GM12892 (cell line): ENCODE measurements at regions not wholly inside any gene's neighbourhood (a gene's known extent, or its start where the extent isn't known, plus 50 kb on each side); places are given as distances from the start of the nearest gene placed in this dataset.

Experiments
- DNase-seq: peaks from one replicate; pipeline ENCODE4 v3.0.0; 2011; ENCODE audit not compliant: insufficient read length
- FAIRE-seq: peaks from 2 replicates; lab custom pipeline; 2011; peaks lifted over from hg19 to GRCh38; lab: Jason Lieb, UNC
- POLR2A ChIP-seq: IDR thresholded peaks from 2 replicates; pipeline ENCODE4 v1.6.1; 2011; ENCODE audit warnings: low read depth, low read length, control low read depth
- POLR2AphosphoS5 ChIP-seq: IDR thresholded peaks from 2 replicates; pipeline ENCODE4 v1.6.1; 2011; ENCODE audit warnings: low read depth, low read length, control low read depth
- TAF1 ChIP-seq: IDR thresholded peaks from 2 replicates; pipeline ENCODE4 v1.6.1; 2011; ENCODE audit warnings: low read depth, mild to moderate bottlenecking, control low read depth, low read length, borderline replicate concordance

DNA sequence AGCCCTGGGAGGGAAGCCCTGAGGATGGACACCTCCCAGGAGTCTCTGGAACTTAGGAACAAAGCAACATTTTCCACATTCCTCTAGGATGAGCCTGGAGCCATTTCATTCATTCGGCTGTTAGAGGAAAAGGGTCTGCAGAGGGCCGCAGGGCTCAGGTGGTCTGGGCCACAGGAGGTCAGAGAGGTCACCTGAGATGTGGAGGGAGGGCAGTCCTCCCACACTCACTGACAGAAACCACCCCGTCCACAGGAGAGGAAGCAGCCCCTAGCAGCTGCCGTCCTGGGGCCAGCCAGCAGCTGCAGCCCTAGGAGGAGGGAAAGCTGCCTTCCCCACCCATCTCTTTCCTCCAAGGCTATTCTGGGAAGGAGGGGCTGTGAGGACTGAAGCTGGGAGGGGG, 207.0 kb downstream of the CDC5L start:
- no peak for DNase-seq
- TF ChIP-seq POLR2A: no peak
- no peak for TF ChIP-seq TAF1
- TF ChIP-seq POLR2AphosphoS5: no peak
- FAIRE-seq: no peak

- no peak for DNase-seq
- TF ChIP-seq POLR2A (no peak), POLR2AphosphoS5 (no peak), TAF1 (no peak)
- FAIRE-seq: no peak
Observed at GRCh38 chr6:44598679-44599078, 211.2 kb downstream of the CDC5L start.

DNA sequence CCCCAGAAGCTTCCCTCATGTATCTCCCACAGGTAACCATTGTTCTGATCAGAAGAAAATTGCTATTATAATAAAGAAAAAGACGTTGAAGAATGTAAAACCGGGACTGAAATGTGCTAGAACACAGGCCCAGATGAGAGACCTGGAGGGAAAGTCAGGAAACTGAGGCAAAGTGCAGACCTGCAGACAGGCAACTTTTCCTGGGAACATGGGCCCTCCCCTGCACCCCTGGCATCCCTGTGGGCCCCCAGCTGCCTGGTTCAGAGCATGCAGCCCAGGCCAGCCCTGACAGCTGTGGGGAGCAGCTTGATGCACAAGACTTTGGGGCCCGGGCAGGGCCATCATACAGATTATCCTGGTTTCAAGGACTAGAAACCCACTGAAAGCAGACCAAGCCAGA, 212.2 kb downstream of the CDC5L start:
- TF ChIP-seq POLR2A (no peak), POLR2AphosphoS5 (no peak), TAF1 (no peak)
- no peak for FAIRE-seq
- DNase-seq: no peak

DNA sequence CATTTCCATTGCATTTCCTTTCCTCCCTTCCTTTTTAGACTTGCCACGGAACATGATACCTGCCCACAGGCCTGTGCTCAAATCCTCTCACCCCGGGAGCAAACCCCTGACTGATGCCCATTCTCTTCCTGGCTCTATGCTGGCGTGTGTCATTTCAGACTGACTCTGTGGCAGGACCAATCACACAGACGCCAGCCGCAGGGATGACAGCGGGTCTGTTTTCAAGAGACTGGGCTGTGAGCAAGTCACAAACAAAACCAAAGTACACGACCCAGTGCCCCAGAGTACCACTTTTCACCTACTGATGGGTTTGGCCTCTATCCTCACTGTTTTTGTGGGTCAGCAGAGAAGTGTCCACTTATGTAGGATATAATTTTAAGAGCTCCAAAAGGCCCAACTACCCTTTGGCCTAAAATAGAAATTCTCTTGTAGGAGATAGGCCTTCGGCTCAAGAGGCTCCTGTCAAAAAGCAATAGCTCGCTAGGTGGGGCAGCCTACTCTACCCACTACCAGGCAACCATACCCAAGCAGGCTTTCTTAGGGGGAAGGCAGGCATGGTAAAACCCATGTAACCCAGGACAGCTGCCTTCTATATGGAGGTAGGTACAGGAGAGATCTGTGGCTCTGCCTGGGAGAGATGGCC, 215.7 kb downstream of the CDC5L start:
- TF ChIP-seq TAF1 (no peak), POLR2A (no peak), POLR2AphosphoS5 (no peak)
- no peak for DNase-seq
- FAIRE-seq: no peak

- FAIRE-seq: no peak
- TF ChIP-seq TAF1 (no peak), POLR2AphosphoS5 (no peak), POLR2A (no peak)
- DNase-seq: no peak
Observed at GRCh38 chr6:44606504-44606903, 219.0 kb downstream of the CDC5L start.

GRCh38 chr6:44606976-44607375, 219.5 kb downstream of the CDC5L start:
- TF ChIP-seq TAF1: no peak
- TF ChIP-seq POLR2AphosphoS5: no peak
- TF ChIP-seq POLR2A: no peak
- no peak for FAIRE-seq

DNA sequence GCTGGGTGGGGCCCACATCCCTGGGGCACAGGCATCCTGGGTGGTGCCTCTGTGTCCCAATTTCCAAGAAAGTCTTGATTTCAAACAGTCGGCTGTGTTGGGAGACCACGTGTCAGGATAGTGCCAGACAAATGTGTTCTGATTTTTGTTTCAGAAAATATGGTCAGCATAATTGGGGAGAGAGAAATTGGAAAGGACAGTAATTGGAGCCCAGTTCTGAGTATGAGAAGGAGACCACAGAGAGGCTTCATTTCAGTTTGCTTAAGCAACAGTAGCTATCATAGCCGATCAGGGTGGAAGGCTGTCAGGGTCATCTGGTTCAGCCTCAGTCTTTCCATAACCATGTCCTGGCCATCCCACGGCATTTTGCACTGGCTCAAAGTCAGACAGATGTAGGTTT, 220.7 kb downstream of the CDC5L start:
- FAIRE-seq (no peak), DNase-seq (no peak)
- TF ChIP-seq POLR2A (no peak), TAF1 (no peak), POLR2AphosphoS5 (no peak)

More at GRCh38 chr6:44606976-44607375, 219.5 kb downstream of the CDC5L start:
- DNase-seq: no peak

GRCh38 chr6:44609051-44609612, 221.6 kb downstream of the CDC5L start:
- FAIRE-seq (no peak), DNase-seq (no peak)
- TF ChIP-seq POLR2A (no peak), TAF1 (no peak), POLR2AphosphoS5 (no peak)

DNA sequence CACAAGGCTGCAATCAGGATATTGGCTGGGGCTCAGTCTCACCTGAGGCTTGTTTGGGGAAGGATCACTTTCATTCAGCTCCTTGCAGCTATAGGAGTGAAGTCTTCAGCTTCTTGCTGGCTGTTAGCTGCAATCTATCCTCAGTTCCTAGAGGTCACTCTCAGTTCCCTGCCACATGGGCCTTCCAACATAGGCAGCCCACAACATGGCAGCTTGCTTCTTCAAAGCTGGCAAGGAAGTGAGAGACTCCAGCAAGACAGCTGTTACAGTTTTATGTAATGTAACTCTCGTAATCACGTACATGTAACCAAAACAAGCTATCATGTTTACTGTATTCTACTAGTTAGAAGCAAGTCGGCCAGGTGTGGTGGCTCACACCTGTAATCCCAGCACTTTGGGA, 226.9 kb downstream of the CDC5L start:
- no peak for DNase-seq
- no peak for TF ChIP-seq POLR2A
- TF ChIP-seq TAF1: no peak
- TF ChIP-seq POLR2AphosphoS5: no peak
- no peak for FAIRE-seq

DNA sequence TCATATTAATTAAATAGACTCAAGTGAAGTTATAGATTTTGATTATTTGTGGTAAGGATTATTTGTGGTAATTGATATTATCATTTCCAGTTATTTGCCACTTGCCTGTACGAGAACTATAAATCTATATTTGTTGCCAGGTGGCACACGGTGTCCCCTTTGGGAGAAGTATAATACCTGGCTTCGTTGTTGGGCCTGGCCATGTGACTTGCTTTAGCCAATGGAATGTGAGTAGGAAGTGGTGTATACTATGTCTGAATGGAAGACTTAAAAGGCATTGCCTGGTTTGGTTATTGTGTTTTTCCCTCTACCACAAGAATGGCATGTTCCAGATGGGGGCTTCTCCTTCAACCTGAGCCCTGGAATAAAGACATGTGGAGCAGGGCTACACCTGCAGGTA, 228.1 kb downstream of the CDC5L start:
- no peak for FAIRE-seq
- DNase-seq: no peak
- no peak for TF ChIP-seq TAF1
- TF ChIP-seq POLR2A: no peak
- TF ChIP-seq POLR2AphosphoS5: no peak

GRCh38 chr6:44617416-44617815, 229.9 kb downstream of the CDC5L start:
- DNase-seq (no peak), FAIRE-seq (no peak)
- no peak for TF ChIP-seq POLR2AphosphoS5
- no peak for TF ChIP-seq TAF1

DNA sequence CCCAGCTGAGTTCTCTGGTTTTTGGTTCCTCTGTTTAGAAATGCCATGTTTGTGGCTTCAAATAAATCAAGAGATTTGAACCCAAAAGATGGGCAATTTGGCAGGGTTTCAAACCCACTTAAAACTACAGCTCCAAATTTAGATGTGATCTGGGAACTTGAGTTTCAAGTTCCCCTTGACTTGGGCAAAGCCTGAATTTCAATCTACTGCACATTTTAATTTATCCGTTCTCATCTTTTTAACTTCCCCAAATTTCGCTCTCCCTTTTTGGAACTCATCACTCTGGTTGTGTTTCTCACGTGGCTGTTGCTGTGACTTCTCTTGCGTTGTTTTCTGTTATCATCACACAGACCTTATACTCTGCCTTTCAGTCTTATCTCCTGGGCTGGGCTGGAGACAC, 230.9 kb downstream of the CDC5L start:
- no peak for TF ChIP-seq POLR2AphosphoS5
- FAIRE-seq (no peak), DNase-seq (no peak)

DNA sequence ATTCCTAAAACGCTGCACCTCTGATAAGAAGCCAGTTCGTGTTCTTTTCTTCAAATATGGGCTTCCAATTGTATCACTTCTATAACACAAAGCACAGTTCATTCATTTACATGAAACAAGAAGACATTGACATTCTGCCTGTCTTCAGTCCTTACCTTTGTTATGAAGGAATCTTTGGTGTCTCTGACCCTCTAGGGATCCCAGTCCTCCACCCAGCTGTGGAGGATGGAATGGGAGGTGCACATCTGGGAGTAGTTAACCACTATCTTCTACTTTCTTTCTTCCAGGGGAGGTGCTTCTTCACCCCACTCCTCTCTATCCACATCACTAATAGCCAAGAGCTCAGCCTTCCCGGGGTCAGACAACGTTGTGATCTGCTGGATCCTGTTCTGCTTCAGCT, 233.4 kb downstream of the CDC5L start:
- DNase-seq (no peak), FAIRE-seq (no peak)
- TF ChIP-seq POLR2A (no peak), TAF1 (no peak), POLR2AphosphoS5 (no peak)
